Loucy (cell line): ENCODE measurements at regions not wholly inside any gene's neighbourhood (a gene's known extent, or its start where the extent isn't known, plus 50 kb on each side); places are given as distances from the start of the nearest gene placed in this dataset.

Experiments
- H2AFZ ChIP-seq: fragments of 200-600 bp; sonication (generic); 2 replicates; pipeline ENCODE4 v1.6.0; 2016; ENCODE audit warnings: antibody characterized with exemption, mild to moderate bottlenecking, low read length, moderate library complexity
- H3F3A ChIP-seq: fragments of 200-600 bp; 2 replicates; pipeline ENCODE4 v1.6.0; 2016; ENCODE audit warnings: antibody characterized with exemption, low read depth, mild to moderate bottlenecking
- H3K27me3 ChIP-seq: fragments of 200-600 bp; sonication (generic); 2 replicates; pipeline ENCODE4 v1.6.1; 2014; ENCODE audit warnings: low read length, mild to moderate bottlenecking; ENCODE audit not compliant: insufficient read depth, poor library complexity, severe bottlenecking
- H3K36me3 ChIP-seq: fragments of 200-600 bp; sonication (generic); 2 replicates; pipeline ENCODE4 v1.6.1; 2016; ENCODE audit warnings: low read length; ENCODE audit not compliant: insufficient read depth
- H3K4me1 ChIP-seq: fragments of 200-600 bp; sonication (generic); 2 replicates; pipeline ENCODE4 v1.5.1; 2014; ENCODE audit warnings: low read length, mild to moderate bottlenecking; ENCODE audit not compliant: insufficient read depth, poor library complexity, severe bottlenecking
- H3K4me2 ChIP-seq: fragments of 200-600 bp; sonication (generic); 2 replicates; pipeline ENCODE4 v1.6.0; 2014; ENCODE audit warnings: antibody characterized with exemption, low read length, low read depth, mild to moderate bottlenecking; ENCODE audit not compliant: poor library complexity, severe bottlenecking
- H3K4me3 ChIP-seq: fragments of 200-600 bp; sonication (generic); 2 replicates; pipeline ENCODE4 v1.5.1; 2014; ENCODE audit warnings: low read length, mild to moderate bottlenecking, mixed read lengths; ENCODE audit not compliant: poor library complexity, severe bottlenecking
- H3K79me2 ChIP-seq: fragments of 200-600 bp; sonication (generic); 2 replicates; pipeline ENCODE4 v1.6.1; 2014; ENCODE audit warnings: low read length; ENCODE audit not compliant: insufficient read depth
- H3K9ac ChIP-seq: fragments of 200-600 bp; sonication (generic); 2 replicates; pipeline ENCODE4 v1.6.0; 2014; ENCODE audit warnings: mild to moderate bottlenecking, low read depth, low read length, moderate library complexity; ENCODE audit not compliant: poor library complexity, severe bottlenecking
- H3K9me2 ChIP-seq: fragments of 200-600 bp; sonication (generic); replicated peaks from 2 replicates; pipeline ENCODE4 v1.6.1; 2016; ENCODE audit warnings: low read depth, low read length, mixed read lengths
- H3K9me3 ChIP-seq: fragments of 200-600 bp; sonication (generic); 2 replicates; pipeline ENCODE4 v1.6.1; 2014; ENCODE audit warnings: mild to moderate bottlenecking, antibody characterized with exemption, low read length, low read depth; ENCODE audit not compliant: insufficient read depth
- H4K20me1 ChIP-seq: fragments of 200-600 bp; sonication (generic); 2 replicates; pipeline ENCODE4 v1.6.0; 2014; ENCODE audit warnings: antibody characterized with exemption, low read length, mild to moderate bottlenecking; ENCODE audit not compliant: insufficient read depth, poor library complexity, severe bottlenecking
- EZH2phosphoT487 ChIP-seq: fragments of 200-600 bp; IDR thresholded peaks from 2 replicates; pipeline ENCODE4 v1.6.1; 2018; ENCODE audit warnings: antibody characterized with exemption, mild to moderate bottlenecking, moderate library complexity, borderline replicate concordance
- TF ChIP-seq, protein P1 (sequence below): fragments of 200-600 bp; sonication (generic); conservative IDR thresholded peaks from 2 replicates; pipeline ENCODE4 v1.5.1; 2014; ENCODE audit warnings: mild to moderate bottlenecking, antibody characterized with exemption, low read length

DNA sequence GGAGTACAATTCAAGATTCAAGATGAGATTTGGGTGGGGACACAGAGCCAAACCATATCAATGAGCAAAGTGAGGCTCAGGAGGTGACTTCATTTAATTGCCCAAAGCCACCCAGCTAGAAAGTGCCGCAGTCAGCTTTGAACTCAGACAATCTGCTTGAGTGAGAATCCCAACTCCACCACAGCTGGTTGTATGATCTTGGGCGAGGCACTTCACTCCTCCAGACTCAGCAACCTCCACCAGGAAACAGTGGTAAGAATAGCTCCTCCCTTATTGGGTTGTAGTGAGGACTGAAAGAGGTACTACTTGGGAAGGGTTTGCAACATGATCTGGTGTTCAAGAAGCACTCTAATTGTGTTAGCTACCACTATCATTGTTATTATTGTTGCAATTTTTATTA is 129.2 kb upstream of the RFLNA start:
- Histone ChIP-seq H3K27me3 (no peaks in the 10 kb centered on the region), H3K4me1 (no peaks in the 10 kb centered on the region), H3F3A (no peaks in the 10 kb centered on the region), H2AFZ (no peak overlapping the region), H3K79me2 (no peaks in the 10 kb centered on the region), H3K4me2 (no peak overlapping the region), H4K20me1 (no peaks in the 10 kb centered on the region), H3K9ac (no peak overlapping the region), H3K4me3 (no peak overlapping the region), H3K36me3 (no peaks in the 10 kb centered on the region), H3K9me3 (no peaks in the 10 kb centered on the region; the same call in 1 of the 2 replicates), H3K9me2 (no peaks in the 10 kb centered on the region)
- TF ChIP-seq, protein P1, sequence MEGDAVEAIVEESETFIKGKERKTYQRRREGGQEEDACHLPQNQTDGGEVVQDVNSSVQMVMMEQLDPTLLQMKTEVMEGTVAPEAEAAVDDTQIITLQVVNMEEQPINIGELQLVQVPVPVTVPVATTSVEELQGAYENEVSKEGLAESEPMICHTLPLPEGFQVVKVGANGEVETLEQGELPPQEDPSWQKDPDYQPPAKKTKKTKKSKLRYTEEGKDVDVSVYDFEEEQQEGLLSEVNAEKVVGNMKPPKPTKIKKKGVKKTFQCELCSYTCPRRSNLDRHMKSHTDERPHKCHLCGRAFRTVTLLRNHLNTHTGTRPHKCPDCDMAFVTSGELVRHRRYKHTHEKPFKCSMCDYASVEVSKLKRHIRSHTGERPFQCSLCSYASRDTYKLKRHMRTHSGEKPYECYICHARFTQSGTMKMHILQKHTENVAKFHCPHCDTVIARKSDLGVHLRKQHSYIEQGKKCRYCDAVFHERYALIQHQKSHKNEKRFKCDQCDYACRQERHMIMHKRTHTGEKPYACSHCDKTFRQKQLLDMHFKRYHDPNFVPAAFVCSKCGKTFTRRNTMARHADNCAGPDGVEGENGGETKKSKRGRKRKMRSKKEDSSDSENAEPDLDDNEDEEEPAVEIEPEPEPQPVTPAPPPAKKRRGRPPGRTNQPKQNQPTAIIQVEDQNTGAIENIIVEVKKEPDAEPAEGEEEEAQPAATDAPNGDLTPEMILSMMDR = no peak
- TF ChIP-seq EZH2phosphoT487 = no peak

DNA sequence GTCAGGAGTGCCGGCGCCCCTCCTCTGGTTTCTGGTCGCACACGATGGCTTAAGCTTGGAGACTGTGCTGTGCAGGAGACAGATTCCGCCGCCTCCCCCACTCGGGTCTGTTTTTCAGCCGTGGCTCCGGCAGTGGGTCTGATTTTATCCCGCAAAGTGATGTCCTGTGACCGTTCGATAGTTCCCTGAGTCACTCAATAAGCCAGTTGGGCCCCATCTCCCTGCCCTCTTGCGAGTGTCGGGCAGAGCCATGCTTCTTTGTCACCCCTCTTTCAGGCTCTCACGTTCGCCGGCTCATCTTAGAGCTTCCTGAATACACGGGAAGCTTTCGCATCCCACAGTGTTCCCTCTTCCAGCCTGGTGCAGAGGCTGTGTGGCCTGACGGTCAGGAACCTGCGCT is 127.8 kb upstream of the RFLNA start:
- no peaks in the 10 kb centered on the region for H3K9me2 ChIP-seq
- no peaks in the 10 kb centered on the region for H3K36me3 ChIP-seq
- H2AFZ ChIP-seq = no peak overlapping the region
- no peak overlapping the region for H3K4me2 ChIP-seq
- no peaks in the 10 kb centered on the region for H3K27me3 ChIP-seq
- no peaks in the 10 kb centered on the region for H4K20me1 ChIP-seq
- peaks cover under 1% of the 10 kb centered on the region for H3K4me1 ChIP-seq
- no peaks in the 10 kb centered on the region for H3K79me2 ChIP-seq
- no peak overlapping the region for H3K4me3 ChIP-seq
- H3F3A ChIP-seq = no peaks in the 10 kb centered on the region
- TF ChIP-seq, protein P1 = no peak
- TF ChIP-seq EZH2phosphoT487 = no peak
- no peak overlapping the region for H3K9ac ChIP-seq
- no peaks in the 10 kb centered on the region; the same call in 1 of the 2 replicates for H3K9me3 ChIP-seq

DNA sequence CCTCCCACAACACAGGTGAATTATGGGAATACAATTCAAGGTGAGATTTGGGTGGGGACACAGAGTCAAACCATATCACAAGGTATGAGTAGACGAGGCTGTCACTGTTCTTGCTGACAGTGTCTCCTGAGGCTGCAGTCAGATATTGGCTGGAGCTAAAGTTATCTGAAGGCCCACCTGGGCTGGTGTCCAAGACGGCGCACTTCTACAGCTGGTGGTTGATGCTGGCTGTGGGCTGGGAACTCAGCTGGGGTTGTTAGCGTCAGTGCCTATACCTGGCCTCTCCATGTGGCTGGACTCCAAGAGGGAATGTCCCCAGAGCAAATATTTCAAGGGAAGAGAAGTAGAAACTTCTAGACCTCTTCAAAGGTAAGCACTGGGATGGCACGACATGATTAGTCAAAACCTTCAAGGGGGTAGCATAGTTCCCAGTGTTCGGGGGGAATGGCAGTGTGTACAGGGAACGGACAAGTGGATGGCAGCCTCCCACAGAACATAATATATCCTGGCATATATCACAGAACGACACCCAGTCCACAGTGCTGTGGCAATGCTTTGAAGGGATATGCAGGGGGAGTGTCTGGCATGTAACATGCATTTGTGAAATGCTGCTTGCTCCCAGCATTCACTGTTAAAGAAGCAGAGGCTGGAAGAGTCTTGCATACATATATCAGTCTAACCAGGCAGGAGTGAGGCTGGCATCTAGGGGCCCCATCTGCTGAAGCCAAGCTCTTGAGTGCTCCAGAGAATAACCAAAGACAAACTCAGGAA is 126.7 kb upstream of the RFLNA start:
- Histone ChIP-seq H2AFZ (no peak overlapping the region), H3F3A (no peaks in the 10 kb centered on the region), H3K4me3 (no peak overlapping the region), H3K4me1 (peaks cover 9% of the 10 kb centered on the region), H3K9me3 (no peaks in the 10 kb centered on the region; the same call in 1 of the 2 replicates), H3K27me3 (no peaks in the 10 kb centered on the region), H3K36me3 (no peaks in the 10 kb centered on the region), H3K4me2 (no peak overlapping the region), H3K9ac (no peak overlapping the region), H4K20me1 (no peaks in the 10 kb centered on the region), H3K9me2 (no peaks in the 10 kb centered on the region), H3K79me2 (no peaks in the 10 kb centered on the region)
- TF ChIP-seq, protein P1 = no peak
- TF ChIP-seq EZH2phosphoT487 = no peak
